HG03159 (cell line): ENCODE measurements at regions not wholly inside any gene's neighbourhood (a gene's known extent, or its start where the extent isn't known, plus 50 kb on each side); places are given as distances from the start of the nearest gene placed in this dataset.

Experiments
- ATAC-seq: cut with Tn5 transposase; IDR thresholded peaks from one replicate; pipeline ENCODE4 v1.9.1; 2021; ENCODE audit warnings: mild to moderate bottlenecking, moderate library complexity; ENCODE audit not compliant: unreplicated experiment

- ATAC-seq: no peak
Measured at GRCh38 chr6:91132461-91132860, 545.6 kb upstream of the MAP3K7 start.

GRCh38 chr6:91130126-91130525 is 543.3 kb upstream of the MAP3K7 start:
- no peak for ATAC-seq

DNA sequence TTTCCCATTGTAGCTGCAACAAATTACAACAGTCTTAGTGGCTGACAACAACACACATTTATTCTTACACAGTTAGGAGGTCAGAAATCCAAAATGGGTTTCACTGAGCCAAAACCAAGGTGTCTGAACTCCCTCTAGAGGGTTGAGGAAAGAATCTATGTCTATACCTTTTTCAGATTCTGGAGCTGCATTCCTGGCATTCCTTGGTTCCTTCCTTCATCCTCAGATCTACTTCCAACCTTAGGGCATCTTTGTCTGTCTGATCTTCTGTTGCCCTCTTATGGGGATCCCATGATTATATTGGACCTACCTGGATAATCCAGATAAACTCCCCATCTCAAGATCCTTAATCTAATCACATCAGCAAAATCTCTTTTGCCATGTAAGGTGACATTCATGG is 540.9 kb upstream of the MAP3K7 start:
- ATAC-seq: no peak

DNA sequence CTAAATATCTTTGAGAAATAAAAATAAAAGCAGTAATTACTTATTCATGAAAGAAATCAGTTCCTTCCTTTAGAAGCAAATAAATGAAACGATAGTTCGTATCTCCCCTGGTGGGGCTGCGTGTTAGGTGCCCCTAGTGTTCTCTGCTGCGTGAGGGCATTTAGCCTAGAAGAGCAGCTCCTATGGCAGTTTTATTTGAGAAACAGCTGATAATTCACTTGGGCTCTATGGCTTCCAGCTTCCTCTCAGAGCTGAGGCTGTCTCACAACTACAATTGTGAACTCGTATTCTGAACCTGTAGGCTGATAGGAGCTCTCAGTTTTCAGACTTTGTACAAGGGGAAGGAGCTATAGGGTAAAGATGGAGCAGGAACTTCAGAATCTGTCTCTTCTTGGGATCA is 540.0 kb upstream of the MAP3K7 start:
- no peak for ATAC-seq

DNA sequence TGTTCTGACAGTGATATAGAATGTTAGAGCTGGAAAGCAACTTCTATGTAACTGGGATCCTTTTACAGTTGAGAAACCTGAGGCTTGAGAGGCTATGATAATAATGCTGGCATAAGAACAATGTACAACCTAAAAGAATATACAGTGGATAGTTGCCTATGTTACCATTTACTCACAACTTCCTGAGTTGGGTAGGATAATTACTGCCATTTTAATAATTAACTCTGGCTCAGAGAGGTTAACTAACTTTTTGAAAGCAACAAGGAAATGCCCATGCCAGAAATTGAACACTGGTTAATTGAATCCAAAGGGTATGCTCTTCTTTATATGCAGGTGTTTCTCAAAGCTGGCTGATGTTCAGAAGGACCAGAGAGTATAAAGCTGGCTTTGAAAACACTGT is 530.7 kb upstream of the MAP3K7 start:
- ATAC-seq: no peak

DNA sequence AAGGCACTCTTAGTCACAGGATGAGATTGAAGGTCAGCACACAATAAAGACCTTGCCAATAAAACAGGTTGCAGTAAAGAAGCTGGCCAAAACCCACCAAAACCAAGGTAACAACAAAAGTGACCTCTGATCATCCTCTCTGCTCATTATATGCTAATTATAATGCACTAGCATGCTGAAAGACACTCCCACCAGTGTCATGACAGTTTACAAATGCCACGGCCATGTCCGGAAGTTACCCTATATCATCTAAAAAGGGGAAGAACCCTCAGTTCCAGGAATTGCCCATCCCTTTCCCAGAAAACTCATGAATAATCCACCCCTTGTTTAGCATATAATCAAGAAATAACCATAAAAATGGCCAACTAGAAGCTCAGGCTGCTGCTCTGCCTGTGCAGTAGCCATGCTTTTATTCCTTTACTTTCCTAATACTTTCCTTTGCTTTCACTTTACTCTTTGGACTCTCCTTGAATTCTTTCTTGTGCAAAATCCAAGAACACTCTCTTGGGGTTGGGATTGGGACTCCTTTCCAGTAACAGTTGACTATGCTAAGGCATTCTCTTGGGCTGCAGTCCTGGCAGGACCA is 527.3 kb upstream of the MAP3K7 start:
- ATAC-seq: no peak

DNA sequence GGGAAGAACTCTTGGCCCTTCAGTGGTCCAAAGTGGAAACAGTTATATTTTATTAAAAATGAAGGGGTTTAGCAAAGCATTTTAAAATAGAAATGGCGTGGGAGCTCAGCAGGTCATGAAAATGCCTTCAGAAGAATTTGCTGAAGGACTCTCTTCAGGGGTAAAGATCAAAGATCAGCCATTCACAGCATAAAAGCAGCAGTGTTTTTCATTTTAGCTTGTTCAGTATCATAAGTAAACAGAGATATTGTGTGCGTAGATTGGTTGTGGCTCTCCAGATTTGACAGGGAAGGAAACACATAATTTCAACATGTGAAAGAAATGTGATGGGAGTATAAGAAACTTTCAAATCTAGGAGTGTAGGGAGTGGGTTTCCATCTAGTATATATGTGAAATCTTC is 519.2 kb upstream of the MAP3K7 start:
- no peak for ATAC-seq

DNA sequence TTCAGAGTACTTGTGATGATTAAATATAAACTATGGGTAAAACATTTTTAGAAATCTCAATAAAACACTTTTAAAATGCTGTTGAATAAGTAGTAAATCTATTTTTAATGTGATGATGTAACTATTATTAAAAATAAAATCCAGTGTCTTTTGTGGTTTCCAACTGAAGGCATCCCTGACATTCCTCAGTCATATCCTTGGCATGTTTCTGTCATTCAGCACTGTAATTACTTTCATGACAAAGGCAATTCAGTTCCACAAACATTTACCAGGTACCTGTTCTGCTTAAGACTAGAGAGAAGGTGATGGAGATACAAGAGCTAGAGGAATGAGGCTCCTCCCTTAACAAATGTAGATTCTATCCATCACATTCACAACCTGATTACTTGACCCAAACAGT is 518.7 kb upstream of the MAP3K7 start:
- no peak for ATAC-seq

DNA sequence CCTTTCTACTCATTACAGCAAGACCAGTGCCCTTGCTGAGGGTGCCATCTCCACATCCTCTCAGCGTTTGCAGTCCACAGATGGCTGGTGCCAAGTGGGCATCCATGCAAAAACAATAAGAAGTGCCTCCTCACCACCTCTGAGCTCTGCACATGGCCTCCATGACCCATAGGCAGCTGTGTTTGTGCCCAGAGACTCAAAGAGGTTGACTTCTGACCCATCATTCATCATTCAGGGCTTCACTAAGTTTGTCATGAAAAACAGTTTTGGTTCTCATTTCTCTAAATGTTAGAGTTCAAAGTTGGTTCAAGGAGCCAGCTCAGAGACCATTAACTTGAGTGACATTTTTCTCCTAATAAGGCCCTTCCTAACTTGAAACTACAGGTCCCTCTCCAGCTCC is 512.6 kb upstream of the MAP3K7 start:
- ATAC-seq: no peak

DNA sequence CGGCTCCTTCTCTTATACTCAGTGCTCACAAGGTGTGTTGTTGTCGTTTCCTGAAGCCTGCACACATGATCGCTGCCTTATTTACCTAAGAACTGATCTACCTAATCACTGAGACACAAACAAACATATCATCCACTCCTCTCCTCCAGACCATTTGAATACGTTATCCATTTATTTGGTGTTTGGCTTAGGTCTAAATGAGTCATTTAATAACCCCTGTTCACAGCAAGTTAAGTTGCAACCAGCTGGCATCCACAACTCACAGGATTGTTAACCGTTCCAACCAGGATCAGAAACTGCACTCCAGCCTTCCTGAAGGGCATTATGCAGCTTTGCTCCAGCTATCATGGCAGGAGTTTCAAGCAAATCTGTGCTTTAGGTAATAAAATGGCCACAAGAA is 511.1 kb upstream of the MAP3K7 start:
- ATAC-seq: no peak

GRCh38 chr6:91097364-91097763 is 510.5 kb upstream of the MAP3K7 start:
- no peak for ATAC-seq

DNA sequence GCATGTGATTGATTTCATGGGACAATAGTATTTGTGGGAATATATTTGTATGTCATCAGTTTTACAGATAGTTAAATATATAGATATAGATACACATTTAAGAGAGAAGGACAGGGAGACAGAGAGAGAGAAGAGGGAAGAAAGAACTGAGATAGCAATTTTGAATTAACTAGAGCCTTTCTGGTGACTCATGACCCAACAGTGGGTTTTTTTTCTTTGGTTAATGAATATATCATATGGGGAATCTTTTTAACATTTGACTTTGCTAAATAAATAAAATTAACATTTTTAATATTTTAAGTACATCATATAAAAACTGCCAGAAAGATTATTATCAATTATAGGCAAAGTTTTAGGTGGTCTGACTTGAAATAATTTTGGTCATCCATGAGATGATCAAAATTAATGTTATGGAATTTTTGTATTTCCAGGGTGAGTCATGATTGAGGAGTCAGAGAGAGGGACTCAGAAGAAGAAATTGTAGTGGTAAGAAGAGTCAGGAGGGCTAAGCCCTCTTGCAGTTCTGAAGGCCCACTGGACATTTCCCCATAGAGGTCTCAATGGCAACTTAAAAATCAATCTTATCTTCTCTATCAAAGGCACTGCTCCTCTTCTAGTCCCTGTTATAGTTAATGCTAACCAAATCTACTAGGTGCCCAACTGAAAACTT is 508.1 kb upstream of the MAP3K7 start:
- ATAC-seq: no peak

DNA sequence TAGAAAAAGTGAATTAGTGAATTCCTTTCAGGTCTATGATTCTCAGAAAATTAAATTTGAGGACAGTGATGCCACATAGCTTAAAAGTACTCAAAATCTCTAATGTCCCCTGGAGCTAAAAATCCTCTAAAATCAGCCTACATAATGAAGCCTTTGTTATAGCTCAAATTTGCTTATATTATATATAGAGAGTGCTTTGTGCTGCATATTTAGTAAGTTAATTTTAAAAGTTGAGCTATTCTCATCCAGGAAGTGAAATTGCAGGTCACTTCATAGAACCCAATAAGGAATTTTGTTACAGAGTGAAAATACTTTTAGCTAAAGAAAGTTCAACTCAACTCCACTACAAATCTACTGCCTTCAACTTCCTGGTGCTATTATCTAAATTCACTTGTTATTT is 507.5 kb upstream of the MAP3K7 start:
- ATAC-seq: no peak

GRCh38 chr6:91088976-91089375 is 502.1 kb upstream of the MAP3K7 start:
- no peak for ATAC-seq

- ATAC-seq: no peak
Measured at GRCh38 chr6:91088515-91088914, 501.6 kb upstream of the MAP3K7 start.

DNA sequence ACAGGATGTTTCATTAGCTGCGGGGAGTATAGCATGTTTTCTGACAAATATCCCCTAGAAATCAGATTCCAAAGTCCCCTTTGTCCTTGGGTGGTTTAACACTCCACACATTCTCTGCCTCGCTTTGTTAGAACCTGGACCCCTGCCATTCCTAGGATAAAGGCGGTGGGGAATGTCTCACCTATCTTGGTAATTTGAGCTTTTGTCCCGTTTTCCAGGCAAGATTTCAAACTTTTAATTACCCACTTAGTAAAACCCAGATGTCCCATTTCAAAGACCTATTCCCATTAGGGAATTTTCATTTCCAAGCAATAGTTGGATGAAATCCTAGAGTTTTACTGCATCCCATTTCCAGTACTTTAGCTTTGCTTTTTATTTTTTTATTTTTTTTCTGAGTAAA is 501.0 kb upstream of the MAP3K7 start:
- ATAC-seq: no peak

- ATAC-seq: no peak
Measured at GRCh38 chr6:91083211-91083610, 496.3 kb upstream of the MAP3K7 start.

GRCh38 chr6:91082311-91082832 is 495.5 kb upstream of the MAP3K7 start:
- ATAC-seq: no peak

DNA sequence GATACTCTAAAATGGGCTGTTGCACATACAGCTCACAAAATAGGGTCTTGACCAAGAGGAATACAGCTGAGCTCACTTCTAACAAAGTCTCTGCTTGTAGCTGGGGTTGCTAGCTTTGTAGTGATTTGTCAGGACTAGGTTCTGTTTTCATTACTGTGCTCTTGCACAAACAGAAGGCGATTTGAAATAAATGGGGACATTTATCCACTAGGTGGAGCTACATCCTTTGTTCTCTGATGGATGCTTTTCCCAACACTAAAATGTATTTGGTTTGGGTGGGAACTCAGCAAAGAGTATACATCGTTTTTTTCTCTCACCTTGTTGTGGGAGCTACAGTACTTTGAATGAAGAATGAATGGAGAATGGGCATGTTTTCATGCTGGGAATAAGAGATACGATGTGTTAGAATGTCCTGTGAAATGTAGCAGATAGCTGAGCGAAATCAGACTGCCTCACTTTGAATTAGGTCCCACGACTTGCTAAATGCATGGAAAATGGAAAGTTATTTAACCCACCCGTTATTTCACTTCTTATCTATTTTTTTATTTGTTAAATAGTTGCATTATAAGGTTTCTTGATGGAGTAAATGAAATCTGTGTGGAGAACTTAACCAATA is 494.7 kb upstream of the MAP3K7 start:
- ATAC-seq: peak; percentile 68

DNA sequence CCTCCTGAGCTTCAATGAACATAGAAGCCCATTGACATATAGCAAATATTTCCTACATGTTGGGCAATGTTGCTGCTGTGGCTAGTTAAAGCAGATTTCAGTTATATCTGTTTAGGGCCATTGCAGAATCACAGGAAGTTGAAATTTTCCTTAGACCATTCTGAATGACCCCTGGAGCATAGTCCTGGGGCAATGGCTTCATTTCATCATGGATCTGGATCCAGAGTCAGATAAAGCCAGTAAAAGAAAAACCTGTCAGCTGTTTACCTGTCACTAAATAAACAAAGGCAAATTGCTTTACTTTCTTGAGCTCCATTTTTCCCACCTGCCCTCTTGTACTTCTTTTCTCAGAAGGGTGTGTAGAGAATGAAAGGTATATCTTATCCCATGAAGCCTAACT is 494.0 kb upstream of the MAP3K7 start:
- peak; percentile 5 for ATAC-seq

DNA sequence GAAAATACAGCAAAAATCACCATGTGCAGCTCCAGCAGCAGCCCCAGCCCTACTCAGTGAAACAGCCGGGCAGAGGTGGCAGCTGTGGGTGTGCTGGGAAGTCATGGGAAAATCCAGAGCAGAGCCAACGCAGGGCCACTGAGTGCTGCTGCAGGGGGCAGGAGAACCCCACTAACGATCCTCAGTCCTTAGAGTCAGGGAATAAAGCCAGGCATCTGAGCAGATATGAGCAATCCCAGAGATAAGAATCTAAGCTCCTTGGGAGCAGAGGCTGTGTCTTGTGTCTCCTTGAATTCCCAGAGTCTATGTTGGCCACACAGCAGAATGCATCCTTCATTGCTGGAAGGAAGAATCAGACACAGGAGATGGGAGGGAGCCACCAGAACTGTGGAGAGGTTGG is 493.1 kb upstream of the MAP3K7 start:
- ATAC-seq: no peak

DNA sequence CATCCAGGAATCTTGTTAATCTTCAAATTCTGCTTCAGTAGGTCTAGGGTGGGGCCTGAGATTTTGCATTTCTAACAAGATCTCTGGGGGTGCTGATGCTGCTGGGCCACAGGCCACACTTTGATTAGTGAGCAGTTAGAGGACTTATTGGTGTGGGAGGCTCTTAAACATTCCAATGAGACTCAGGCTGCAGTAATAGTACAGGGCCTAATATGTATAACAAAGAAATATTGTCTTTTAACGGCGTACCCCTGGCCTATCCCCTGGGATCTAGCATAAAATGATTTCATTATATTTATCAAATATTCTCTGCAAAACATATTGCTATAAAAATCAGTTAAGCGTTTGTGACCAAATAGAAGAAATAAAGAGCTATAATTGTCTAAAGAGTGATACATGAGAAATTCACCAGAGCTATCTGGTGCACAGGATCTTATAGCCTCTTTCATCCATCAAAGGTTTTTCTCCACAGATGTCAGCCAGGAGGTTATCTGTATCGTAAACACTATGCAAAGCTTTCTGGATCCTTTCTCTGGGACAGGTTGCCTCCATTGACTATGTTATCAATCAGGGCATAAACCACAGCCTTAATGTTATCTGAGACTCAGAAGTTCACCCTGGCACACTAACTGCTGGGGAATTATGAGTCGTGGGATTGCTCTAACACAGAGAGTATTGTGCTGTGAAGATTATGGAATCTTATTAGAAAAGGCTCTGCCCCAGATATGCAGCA is 488.5 kb upstream of the MAP3K7 start:
- ATAC-seq: no peak
